VCaP (cell line): ENCODE measurements at regions not wholly inside any gene's neighbourhood (a gene's known extent, or its start where the extent isn't known, plus 50 kb on each side); places are given as distances from the start of the nearest gene placed in this dataset.

Experiments
- H3K27ac ChIP-seq: fragments of 450-650 bp; 2 replicates; pipeline ENCODE4 v1.5.1; 2017
- CTCF ChIP-seq: fragments of 450-650 bp; conservative IDR thresholded peaks from 2 replicates; pipeline ENCODE4 v1.5.1; 2017; ENCODE audit warnings: mild to moderate bottlenecking, moderate library complexity

- H3K27ac ChIP-seq: peak overlapping the region; percentile 24; the same call in 1 of the 2 replicates
- TF ChIP-seq CTCF: no peak
These were observed 55.4 kb upstream of the KIAA1217 start for GRCh38 chr10:24153537-24153936.

GRCh38 chr10:24156686-24157085, 52.3 kb upstream of the KIAA1217 start:
- H3K27ac ChIP-seq: no peak overlapping the region
- TF ChIP-seq CTCF: no peak

- no peak for TF ChIP-seq CTCF
- H3K27ac ChIP-seq: peak overlapping the region; percentile 48
These were observed 51.4 kb upstream of the KIAA1217 start for GRCh38 chr10:24157567-24157966.
